GOT3 (cell line): ENCODE measurements at regions not wholly inside any gene's neighbourhood (a gene's known extent, or its start where the extent isn't known, plus 50 kb on each side); places are given as distances from the start of the nearest gene placed in this dataset.

ENCODE experiments used
- DNase-seq: peaks from one replicate; lab custom pipeline; 2025; ENCODE audit warnings: mixed read lengths; lab: John Stamatoyannopoulos, UW

GRCh38 chr5:173830421-173830820, 57.7 kb upstream of the CPEB4 start:
- no peak for DNase-seq

GRCh38 chr5:173831196-173831914, 56.8 kb upstream of the CPEB4 start:
- DNase-seq: no peak

GRCh38 chr5:173832386-173832785, 55.8 kb upstream of the CPEB4 start:
- DNase-seq: no peak

GRCh38 chr5:173833196-173833985, 54.8 kb upstream of the CPEB4 start:
- DNase-seq: no peak

GRCh38 chr5:173834071-173834771, 53.9 kb upstream of the CPEB4 start:
- DNase-seq: no peak

- no peak for DNase-seq
Measured at GRCh38 chr5:173835131-173835530, 53.0 kb upstream of the CPEB4 start.

- DNase-seq: no peak
Measured at GRCh38 chr5:173835661-173836060, 52.5 kb upstream of the CPEB4 start.

- no peak for DNase-seq
Measured at GRCh38 chr5:173837654-173838053, 50.5 kb upstream of the CPEB4 start.
